OCI-LY1 (cell line): ENCODE measurements at regions not wholly inside any gene's neighbourhood (a gene's known extent, or its start where the extent isn't known, plus 50 kb on each side); places are given as distances from the start of the nearest gene placed in this dataset.

Experiments
- H2AFZ ChIP-seq: fragments of 200-600 bp; sonication (generic), shearing (Covaris generic); 2 replicates; pipeline ENCODE4 v1.6.0; 2014; ENCODE audit warnings: antibody characterized with exemption, mild to moderate bottlenecking, low read length
- H3F3A ChIP-seq: fragments of 200-600 bp; sonication (generic), shearing (Covaris generic); 2 replicates; pipeline ENCODE4 v1.6.0; 2014; ENCODE audit warnings: mild to moderate bottlenecking, antibody characterized with exemption, low read length, moderate library complexity; ENCODE audit not compliant: insufficient read depth
- H3K27ac ChIP-seq: fragments of 200-600 bp; sonication (generic); 2 replicates; pipeline ENCODE4 v1.5.1; 2014; ENCODE audit warnings: low read length, mixed run types, mild to moderate bottlenecking, low read depth; ENCODE audit not compliant: poor library complexity, severe bottlenecking
- H3K27me3 ChIP-seq: fragments of 200-600 bp; sonication (generic); 2 replicates; pipeline ENCODE4 v1.6.0; 2014; ENCODE audit warnings: antibody characterized with exemption, mild to moderate bottlenecking, low read length, moderate library complexity; ENCODE audit not compliant: insufficient read depth
- H3K36me3 ChIP-seq: fragments of 200-600 bp; sonication (generic); 2 replicates; pipeline ENCODE4 v1.6.1; 2014; ENCODE audit warnings: mild to moderate bottlenecking, antibody characterized with exemption, low read length, moderate library complexity, mixed read lengths; ENCODE audit not compliant: insufficient read depth
- H3K4me1 ChIP-seq: fragments of 200-600 bp; sonication (generic); 2 replicates; pipeline ENCODE4 v1.5.1; 2014; ENCODE audit warnings: mild to moderate bottlenecking, low read length, moderate library complexity; ENCODE audit not compliant: insufficient read depth, severe bottlenecking
- H3K4me2 ChIP-seq: fragments of 200-600 bp; sonication (generic), shearing (Covaris generic); 2 replicates; pipeline ENCODE4 v1.6.1; 2014; ENCODE audit warnings: low read length
- H3K4me3 ChIP-seq: fragments of 200-600 bp; sonication (generic); 2 replicates; pipeline ENCODE4 v1.5.1; 2014; ENCODE audit warnings: low read length, low read depth, mild to moderate bottlenecking, mixed read lengths; ENCODE audit not compliant: poor library complexity, severe bottlenecking
- H3K79me2 ChIP-seq: fragments of 200-600 bp; shearing (Covaris generic); 2 replicates; pipeline ENCODE4 v1.6.1; 2016; ENCODE audit warnings: mixed run types, low read length, mixed read lengths; ENCODE audit not compliant: insufficient read depth
- H3K9ac ChIP-seq: fragments of 200-600 bp; sonication (generic), shearing (Covaris generic); 2 replicates; pipeline ENCODE4 v1.6.1; 2014; ENCODE audit warnings: mild to moderate bottlenecking, low read length, mixed read lengths
- H3K9me2 ChIP-seq: fragments of 200-600 bp; sonication (generic), shearing (Covaris generic); 2 replicates; pipeline ENCODE4 v1.6.1; 2014; ENCODE audit warnings: low read depth, mild to moderate bottlenecking, low read length, mixed read lengths
- H3K9me3 ChIP-seq: fragments of 200-600 bp; shearing (Covaris generic); 2 replicates; pipeline ENCODE4 v1.6.1; 2014; ENCODE audit warnings: low read length, mixed read lengths
- H4K20me1 ChIP-seq: fragments of 200-600 bp; sonication (generic), shearing (Covaris generic); 2 replicates; pipeline ENCODE4 v1.6.0; 2016; ENCODE audit warnings: mild to moderate bottlenecking, low read length; ENCODE audit not compliant: insufficient read depth
- EZH2 ChIP-seq: fragments of 200-600 bp; sonication (generic), shearing (Covaris generic); IDR thresholded peaks from 2 replicates; pipeline ENCODE4 v1.8.0; 2017; ENCODE audit warnings: borderline replicate concordance, mixed run types, mild to moderate bottlenecking, antibody characterized with exemption, low read length, moderate library complexity, mixed read lengths
- TF ChIP-seq, protein P1 (sequence below): fragments of 200-600 bp; sonication (generic), shearing (Covaris generic); IDR thresholded peaks from 2 replicates; pipeline ENCODE4 v1.5.1; 2017; ENCODE audit warnings: mild to moderate bottlenecking, antibody characterized with exemption, low read length, moderate library complexity, mixed read lengths

DNA sequence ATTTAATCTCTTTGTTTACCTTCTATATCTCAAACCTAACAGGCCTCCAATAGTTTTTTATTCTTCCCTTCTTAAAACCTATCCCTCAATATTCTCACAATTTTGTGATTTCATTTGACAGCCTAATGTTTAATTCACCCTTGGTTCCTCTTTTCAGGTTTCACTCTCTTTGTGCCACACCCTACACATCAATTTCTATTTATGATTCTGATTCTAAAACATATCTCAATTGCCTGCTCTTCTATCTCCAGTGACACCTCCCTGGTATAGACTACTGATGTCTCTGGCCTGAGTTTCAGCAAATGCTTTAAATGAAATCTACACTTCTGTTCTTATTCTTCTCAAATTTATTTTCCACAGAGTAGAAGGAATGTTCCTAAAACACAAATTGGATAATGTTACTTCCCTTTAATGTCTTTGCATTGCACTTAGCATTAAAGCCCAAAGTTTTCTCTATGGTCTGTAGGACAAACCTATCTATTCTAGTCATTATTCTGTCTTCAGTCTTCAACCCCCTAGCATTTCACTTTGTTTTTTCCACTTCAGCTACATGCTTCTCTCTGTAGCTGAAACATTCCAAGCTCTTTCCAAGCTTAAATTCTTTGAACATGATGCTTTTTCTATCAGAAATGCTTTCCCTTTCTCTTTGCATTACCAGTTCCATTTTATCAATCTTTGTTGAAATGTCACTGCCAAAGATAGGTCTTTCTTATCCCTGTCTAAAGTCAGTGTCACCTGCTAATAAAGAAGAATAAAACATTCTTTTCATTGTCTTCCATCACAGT, 622.0 kb downstream of the CENPC start:
- Histone ChIP-seq H3K79me2 (no peaks in the 10 kb centered on the region), H3K9me3 (no peaks in the 10 kb centered on the region), H3K27me3 (no peaks in the 10 kb centered on the region), H2AFZ (no peak overlapping the region), H4K20me1 (no peaks in the 10 kb centered on the region), H3K27ac (no peak overlapping the region), H3F3A (no peaks in the 10 kb centered on the region), H3K9me2 (no peaks in the 10 kb centered on the region), H3K4me3 (no peak overlapping the region), H3K4me2 (no peak overlapping the region), H3K9ac (no peak overlapping the region), H3K4me1 (no peaks in the 10 kb centered on the region), H3K36me3 (no peaks in the 10 kb centered on the region)
- TF ChIP-seq, protein P1, sequence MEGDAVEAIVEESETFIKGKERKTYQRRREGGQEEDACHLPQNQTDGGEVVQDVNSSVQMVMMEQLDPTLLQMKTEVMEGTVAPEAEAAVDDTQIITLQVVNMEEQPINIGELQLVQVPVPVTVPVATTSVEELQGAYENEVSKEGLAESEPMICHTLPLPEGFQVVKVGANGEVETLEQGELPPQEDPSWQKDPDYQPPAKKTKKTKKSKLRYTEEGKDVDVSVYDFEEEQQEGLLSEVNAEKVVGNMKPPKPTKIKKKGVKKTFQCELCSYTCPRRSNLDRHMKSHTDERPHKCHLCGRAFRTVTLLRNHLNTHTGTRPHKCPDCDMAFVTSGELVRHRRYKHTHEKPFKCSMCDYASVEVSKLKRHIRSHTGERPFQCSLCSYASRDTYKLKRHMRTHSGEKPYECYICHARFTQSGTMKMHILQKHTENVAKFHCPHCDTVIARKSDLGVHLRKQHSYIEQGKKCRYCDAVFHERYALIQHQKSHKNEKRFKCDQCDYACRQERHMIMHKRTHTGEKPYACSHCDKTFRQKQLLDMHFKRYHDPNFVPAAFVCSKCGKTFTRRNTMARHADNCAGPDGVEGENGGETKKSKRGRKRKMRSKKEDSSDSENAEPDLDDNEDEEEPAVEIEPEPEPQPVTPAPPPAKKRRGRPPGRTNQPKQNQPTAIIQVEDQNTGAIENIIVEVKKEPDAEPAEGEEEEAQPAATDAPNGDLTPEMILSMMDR = no peak
- TF ChIP-seq EZH2 = no peak

DNA sequence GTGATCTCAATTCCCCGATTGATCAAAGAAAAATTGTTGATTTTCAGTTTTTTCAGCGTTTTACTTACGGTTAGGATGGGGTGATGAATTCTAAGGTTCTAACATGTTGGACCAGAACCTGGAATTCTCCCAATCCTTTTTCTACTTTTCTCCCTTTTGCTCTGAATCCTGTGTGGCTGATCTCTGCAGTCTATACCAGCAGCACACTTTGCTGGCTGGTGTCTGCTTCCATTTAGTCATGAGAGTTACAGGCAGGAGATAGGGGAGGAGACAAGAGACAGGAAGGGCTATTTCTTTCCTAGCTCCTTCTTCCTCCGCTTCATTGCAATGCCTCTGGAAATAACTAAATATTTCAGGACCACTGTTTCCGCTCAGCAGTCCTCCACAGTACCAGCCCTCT, 623.9 kb downstream of the CENPC start:
- no peaks in the 10 kb centered on the region for H3K36me3 ChIP-seq
- no peaks in the 10 kb centered on the region for H3K9me3 ChIP-seq
- H3K4me3 ChIP-seq = no peak overlapping the region
- H3K9ac ChIP-seq = no peak overlapping the region
- H3K79me2 ChIP-seq = no peaks in the 10 kb centered on the region
- H3K27me3 ChIP-seq = no peaks in the 10 kb centered on the region
- no peaks in the 10 kb centered on the region for H3F3A ChIP-seq
- H2AFZ ChIP-seq = no peak overlapping the region
- no peak overlapping the region for H3K4me2 ChIP-seq
- H3K4me1 ChIP-seq = no peaks in the 10 kb centered on the region
- no peak overlapping the region for H3K27ac ChIP-seq
- no peaks in the 10 kb centered on the region for H3K9me2 ChIP-seq
- H4K20me1 ChIP-seq = no peaks in the 10 kb centered on the region
- TF ChIP-seq, protein P1 = no peak
- no peak for TF ChIP-seq EZH2

DNA sequence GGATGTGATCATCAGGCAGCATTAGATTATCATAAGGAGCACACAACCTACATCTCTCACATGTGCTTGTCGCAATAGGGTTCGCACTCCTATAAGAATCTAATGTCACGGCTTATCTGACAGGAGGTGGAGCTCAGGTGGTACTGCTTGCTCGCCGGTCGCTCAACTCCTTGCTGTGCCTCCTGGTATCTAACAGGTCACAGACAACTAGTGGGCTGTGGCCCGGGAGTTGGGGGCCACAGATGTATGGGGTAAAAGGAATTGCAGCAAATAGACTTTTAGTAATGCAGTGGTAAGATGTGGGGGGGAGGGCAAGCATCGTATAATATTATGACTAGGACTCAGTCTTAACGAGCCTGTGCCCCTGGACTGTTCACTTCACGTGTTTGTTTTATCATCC, 624.8 kb downstream of the CENPC start:
- Histone ChIP-seq H3K9me2 (no peaks in the 10 kb centered on the region), H3K36me3 (no peaks in the 10 kb centered on the region), H3K9ac (no peak overlapping the region), H3K27me3 (no peaks in the 10 kb centered on the region), H3K27ac (no peak overlapping the region), H3K9me3 (no peaks in the 10 kb centered on the region), H3F3A (no peaks in the 10 kb centered on the region), H4K20me1 (no peaks in the 10 kb centered on the region), H2AFZ (no peak overlapping the region), H3K79me2 (no peaks in the 10 kb centered on the region), H3K4me2 (no peak overlapping the region), H3K4me3 (no peak overlapping the region), H3K4me1 (no peaks in the 10 kb centered on the region)
- no peak for TF ChIP-seq EZH2
- TF ChIP-seq, protein P1 = no peak
